ENCODE measurements at regions not wholly inside any gene's neighbourhood (a gene's known extent, or its start where the extent isn't known, plus 50 kb on each side); places are given as distances from the start of the nearest gene placed in this dataset.

DNA sequence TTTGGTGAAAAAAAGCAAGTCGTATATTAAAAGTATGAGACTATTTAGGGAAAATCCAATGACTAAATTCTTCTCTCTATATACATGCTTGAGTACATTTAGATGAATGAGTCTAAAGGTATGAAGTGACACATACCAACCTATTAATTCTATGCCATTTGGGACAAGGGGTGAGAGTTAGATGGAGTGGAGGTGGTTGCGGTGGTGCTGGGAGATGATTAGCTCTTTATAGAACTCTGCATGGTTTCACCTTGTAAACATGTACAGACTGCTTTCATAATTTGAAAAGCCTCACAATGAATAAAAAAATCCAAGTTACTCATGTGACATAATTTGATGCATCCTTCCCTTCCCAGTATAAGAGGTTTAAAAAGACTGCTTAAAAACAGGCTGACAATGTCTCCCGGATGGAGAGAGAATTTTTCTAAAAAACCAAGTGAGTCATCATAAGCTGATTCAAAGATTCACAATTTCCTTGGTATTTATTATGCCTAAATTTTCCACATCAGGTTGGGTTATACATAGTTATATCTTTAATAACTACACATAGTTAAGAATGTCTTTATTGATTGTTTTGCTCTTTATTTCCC is 572.8 kb downstream of the REEP3 start:
- POLR2A ChIA-PET (ENCODE audit: low non-redundant PET): no interaction called here
- TF ChIP-seq CTCF (conservative IDR thresholded peaks at IDR 0.05; ENCODE audit: low read depth): no peak
- no peak overlapping the region for H3K27ac ChIP-seq
- no peak for DNase-seq (ENCODE audit: low spot score)
- CTCF ChIA-PET: no interaction called here

- no peak for DNase-seq (ENCODE audit: low spot score)
- CTCF ChIA-PET: no interaction called here
- H3K27ac ChIP-seq: no peak overlapping the region
- POLR2A ChIA-PET (ENCODE audit: low non-redundant PET): no interaction called here
- no peak for TF ChIP-seq CTCF (conservative IDR thresholded peaks at IDR 0.05; ENCODE audit: low read depth)
Observed at GRCh38 chr10:64096941-64097340, 575.7 kb downstream of the REEP3 start.

DNA sequence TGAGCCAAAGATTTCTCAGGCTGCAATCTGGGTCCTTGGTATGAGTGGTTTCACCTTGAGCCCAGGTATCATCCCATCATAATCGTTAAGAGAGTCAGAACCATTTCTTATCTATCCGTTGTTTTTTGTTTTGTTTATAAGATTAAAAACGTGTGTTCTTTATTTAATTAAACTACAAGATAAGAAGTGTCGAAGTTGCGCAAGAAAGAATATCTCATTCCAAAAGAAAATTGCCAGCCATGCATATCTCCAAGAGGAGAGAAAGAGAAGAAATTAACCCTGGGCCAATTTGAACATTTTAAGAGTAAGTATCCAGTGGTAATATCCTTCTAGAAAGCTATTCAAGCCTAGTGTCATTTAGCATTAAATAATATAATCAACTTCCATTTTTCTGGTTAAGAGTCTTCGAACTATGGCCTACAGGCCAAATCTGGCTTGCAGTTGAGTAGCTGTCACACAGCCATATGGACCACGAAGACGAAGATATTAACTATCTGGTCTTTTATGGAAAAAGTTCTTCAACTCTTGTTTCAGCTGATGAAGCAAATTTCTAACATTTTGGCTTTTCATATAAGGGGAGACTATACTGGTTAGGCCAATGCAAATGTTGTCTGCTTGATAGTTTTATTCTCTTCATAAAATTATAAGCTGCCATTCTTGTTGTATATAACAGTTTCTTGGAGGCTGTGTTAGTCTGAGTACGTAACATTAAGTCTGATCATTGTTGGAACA is 576.4 kb downstream of the REEP3 start:
- POLR2A ChIA-PET (ENCODE audit: low non-redundant PET): no interaction called here
- no peak overlapping the region for H3K27ac ChIP-seq
- DNase-seq (ENCODE audit: low spot score): no peak
- CTCF ChIA-PET: no interaction called here
- no peak for TF ChIP-seq CTCF (conservative IDR thresholded peaks at IDR 0.05; ENCODE audit: low read depth)

- ChIA-PET CTCF (no interaction called here), POLR2A (ENCODE audit: low non-redundant PET) (no interaction called here)
- DNase-seq (ENCODE audit: low spot score): no peak
- H3K27ac ChIP-seq: no peak overlapping the region
- no peak for TF ChIP-seq CTCF (conservative IDR thresholded peaks at IDR 0.05; ENCODE audit: low read depth)
Observed at GRCh38 chr10:64098994-64099393, 577.8 kb downstream of the REEP3 start.

- H3K27ac ChIP-seq: no peak overlapping the region
- ChIA-PET CTCF (no interaction called here), POLR2A (ENCODE audit: low non-redundant PET) (no interaction called here)
- TF ChIP-seq CTCF (conservative IDR thresholded peaks at IDR 0.05; ENCODE audit: low read depth): no peak
- DNase-seq (ENCODE audit: low spot score): no peak
Observed at GRCh38 chr10:64101606-64102263, 580.5 kb downstream of the REEP3 start.

- TF ChIP-seq CTCF (conservative IDR thresholded peaks at IDR 0.05; ENCODE audit: low read depth): no peak
- DNase-seq (ENCODE audit: low spot score): no peak
- H3K27ac ChIP-seq: no peak overlapping the region
- ChIA-PET CTCF (no interaction called here), POLR2A (ENCODE audit: low non-redundant PET) (no interaction called here)
Observed at GRCh38 chr10:64102264-64102633, 581.0 kb downstream of the REEP3 start.

Data from RWPE1 (cell line).